KBM-7 (cell line): ENCODE measurements at regions not wholly inside any gene's neighbourhood (a gene's known extent, or its start where the extent isn't known, plus 50 kb on each side); places are given as distances from the start of the nearest gene placed in this dataset.
"Not testable (repeated sequence)": the region's sequence is repeated elsewhere in the genome, so short reads cannot be mapped to it uniquely, and the experiment has no call there.

Source experiments
- DNase-seq: peaks from one replicate; pipeline ENCODE4 v3.0.0-alpha.2; 2015
- in situ Hi-C: fragments of 300-500 bp; cut with MboI; formaldehyde crosslinking; loops from 2 replicates; pipeline ENCODE4 v1.14.3; 2020; ENCODE audit warnings: low sequenced_read_pairs, low pct_unique_long_range_greater_than_20kb, mixed read lengths

- DNase-seq = no peak
- in situ Hi-C loops = no loop called here
Observed at GRCh38 chr3:191922570-191922969, 461.6 kb downstream of the PYDC2 start.

GRCh38 chr3:191927183-191927817 lies 466.3 kb downstream of the PYDC2 start:
- in situ Hi-C loops, DNase-seq: not testable (repeated sequence)

GRCh38 chr3:191927998-191928397 lies 467.0 kb downstream of the PYDC2 start:
- DNase-seq, in situ Hi-C loops: not testable (repeated sequence)

GRCh38 chr3:191944835-191945234 lies 483.9 kb downstream of the PYDC2 start:
- DNase-seq = no peak
- in situ Hi-C loops = no loop called here

- in situ Hi-C loops = no loop called here
Observed at GRCh38 chr3:191952186-191952585, 491.2 kb downstream of the PYDC2 start.

GRCh38 chr3:191952609-191953008 lies 491.6 kb downstream of the PYDC2 start:
- in situ Hi-C loops = no loop called here
- no peak for DNase-seq

More at GRCh38 chr3:191952186-191952585, 491.2 kb downstream of the PYDC2 start:
- no peak for DNase-seq

- DNase-seq = no peak
- in situ Hi-C loops = no loop called here
Observed at GRCh38 chr3:191958980-191959671, 498.2 kb downstream of the PYDC2 start.

GRCh38 chr3:191959876-191960413 lies 499.0 kb downstream of the PYDC2 start:
- in situ Hi-C loops = no loop called here
- no peak for DNase-seq

GRCh38 chr3:191961022-191961421 lies 500.1 kb downstream of the PYDC2 start:
- no peak for DNase-seq
- in situ Hi-C loops = no loop called here

GRCh38 chr3:191961529-191961928 lies 500.6 kb downstream of the PYDC2 start:
- no peak for DNase-seq
- in situ Hi-C loops = no loop called here

- in situ Hi-C loops = no loop called here
- no peak for DNase-seq
Observed at GRCh38 chr3:191962324-191962723, 501.4 kb downstream of the PYDC2 start.

- in situ Hi-C loops = no loop called here
Observed at GRCh38 chr3:191963182-191963581, 502.2 kb downstream of the PYDC2 start.

GRCh38 chr3:191966556-191966955 lies 505.6 kb downstream of the PYDC2 start:
- DNase-seq = no peak
- in situ Hi-C loops = no loop called here

More at GRCh38 chr3:191963182-191963581, 502.2 kb downstream of the PYDC2 start:
- DNase-seq = no peak

GRCh38 chr3:191968299-191968698 lies 507.3 kb downstream of the PYDC2 start:
- in situ Hi-C loops = no loop called here
- no peak for DNase-seq

GRCh38 chr3:191972714-191973398 lies 511.9 kb downstream of the PYDC2 start:
- DNase-seq = no peak
- in situ Hi-C loops = no loop called here

GRCh38 chr3:191973820-191974219 lies 512.9 kb downstream of the PYDC2 start:
- DNase-seq = no peak

GRCh38 chr3:191975936-191976335 lies 515.0 kb downstream of the PYDC2 start:
- in situ Hi-C loops = no loop called here
- no peak for DNase-seq

More at GRCh38 chr3:191973820-191974219, 512.9 kb downstream of the PYDC2 start:
- in situ Hi-C loops = no loop called here

- DNase-seq = no peak
- in situ Hi-C loops = no loop called here
Observed at GRCh38 chr3:191980443-191980842, 519.5 kb downstream of the PYDC2 start.

- DNase-seq = no peak
- in situ Hi-C loops = no loop called here
Observed at GRCh38 chr3:191982481-191982880, 521.5 kb downstream of the PYDC2 start.

- in situ Hi-C loops = no loop called here
- no peak for DNase-seq
Observed at GRCh38 chr3:191985691-191986090, 524.7 kb downstream of the PYDC2 start.
